Neural cell (in vitro differentiated cells): ENCODE measurements at regions not wholly inside any gene's neighbourhood (a gene's known extent, or its start where the extent isn't known, plus 50 kb on each side); places are given as distances from the start of the nearest gene placed in this dataset.

ENCODE experiments used
- H2AFZ ChIP-seq: fragments of 200-600, 300-800 bp; sonication (generic), shearing (Covaris generic); 2 replicates; pipeline ENCODE4 v1.6.0; 2014; ENCODE audit warnings: low read depth, mild to moderate bottlenecking, antibody characterized with exemption, low read length, moderate library complexity
- H3F3A ChIP-seq: fragments of 200-600 bp; shearing (Covaris generic); 2 replicates; pipeline ENCODE4 v1.6.1; 2016; ENCODE audit warnings: mild to moderate bottlenecking, moderate library complexity, mixed read lengths, antibody characterized with exemption, low read length; ENCODE audit not compliant: insufficient read depth, poor library complexity, severe bottlenecking
- H3K27ac ChIP-seq: fragments of 200-600, 300-800 bp; sonication (generic), shearing (Covaris generic); 2 replicates; pipeline ENCODE4 v1.5.1; 2014; ENCODE audit warnings: mild to moderate bottlenecking, low read length, moderate library complexity
- H3K27me3 ChIP-seq: fragments of 300-800, 200-600 bp; sonication (generic), shearing (Covaris generic); 2 replicates; pipeline ENCODE4 v1.6.0; 2014; ENCODE audit warnings: mild to moderate bottlenecking, low read depth, low read length, moderate library complexity; ENCODE audit not compliant: insufficient read depth
- H3K36me3 ChIP-seq: fragments of 300-800, 200-600 bp; sonication (generic), shearing (Covaris generic); 2 replicates; pipeline ENCODE4 v1.5.1; 2014; ENCODE audit warnings: mild to moderate bottlenecking, antibody characterized with exemption, low read length, moderate library complexity; ENCODE audit not compliant: insufficient read depth
- H3K4me2 ChIP-seq: fragments of 300-800, 200-600 bp; sonication (generic), shearing (Covaris generic); 2 replicates; pipeline ENCODE4 v1.6.0; 2014; ENCODE audit warnings: mild to moderate bottlenecking, low read length
- H3K4me3 ChIP-seq: fragments of 300-800, 200-600 bp; sonication (generic), shearing (Covaris generic); 2 replicates; pipeline ENCODE4 v1.5.1; 2014; ENCODE audit warnings: mild to moderate bottlenecking, low read length, moderate library complexity
- H3K79me2 ChIP-seq: fragments of 200-600 bp; shearing (Covaris generic); replicated peaks from 2 replicates; pipeline ENCODE4 v1.6.0; 2014; ENCODE audit warnings: mild to moderate bottlenecking, low read length, moderate library complexity; ENCODE audit not compliant: insufficient read depth
- H3K9ac ChIP-seq: fragments of 300-800, 200-600 bp; sonication (generic), shearing (Covaris generic); 2 replicates; pipeline ENCODE4 v1.6.1; 2016; ENCODE audit warnings: mild to moderate bottlenecking, low read length, mixed read lengths
- H3K9me2 ChIP-seq: fragments of 200-600 bp; shearing (Covaris generic); 2 replicates; pipeline ENCODE4 v1.6.1; 2016; ENCODE audit warnings: mild to moderate bottlenecking, low read length, mixed read lengths; ENCODE audit not compliant: insufficient read depth
- H3K9me3 ChIP-seq: fragments of 200-600, 300-800 bp; sonication (generic), shearing (Covaris generic); 2 replicates; pipeline ENCODE4 v1.6.1; 2016; ENCODE audit warnings: mild to moderate bottlenecking, mixed run types, low read length, moderate library complexity, mixed read lengths
- H4K20me1 ChIP-seq: fragments of 200-600 bp; shearing (Covaris generic); 2 replicates; pipeline ENCODE4 v1.6.1; 2016; ENCODE audit warnings: mild to moderate bottlenecking, mixed run types; ENCODE audit not compliant: insufficient read depth
- EP300 ChIP-seq: fragments of 450-650 bp; conservative IDR thresholded peaks from 2 replicates; pipeline ENCODE4 v1.6.1; 2014; ENCODE audit warnings: antibody characterized with exemption, mild to moderate bottlenecking, moderate library complexity; ENCODE audit not compliant: poor library complexity, severe bottlenecking
- EZH2 ChIP-seq: fragments of 200-600, 300-800 bp; shearing (Covaris generic), sonication (generic); IDR thresholded peaks from 2 replicates; pipeline ENCODE4 v1.6.1; 2014; ENCODE audit warnings: antibody characterized with exemption, low read length, borderline replicate concordance, mild to moderate bottlenecking; ENCODE audit not compliant: insufficient read depth, poor library complexity, severe bottlenecking
- MXI1 ChIP-seq: fragments of 450-650 bp; conservative IDR thresholded peaks from 2 replicates; pipeline ENCODE4 v1.6.1; 2014; ENCODE audit warnings: antibody characterized with exemption, mild to moderate bottlenecking; ENCODE audit not compliant: poor library complexity, severe bottlenecking
- POLR2AphosphoS5 ChIP-seq: IDR thresholded peaks from 2 replicates; pipeline ENCODE4 v1.6.1; 2012
- RAD21 ChIP-seq: fragments of 450-650 bp; conservative IDR thresholded peaks from 2 replicates; pipeline ENCODE4 v1.6.1; 2014; ENCODE audit warnings: antibody characterized with exemption, mild to moderate bottlenecking, moderate library complexity
- SMC3 ChIP-seq: fragments of 450-650 bp; conservative IDR thresholded peaks from 2 replicates; pipeline ENCODE4 v1.6.1; 2014; ENCODE audit warnings: antibody characterized with exemption, mild to moderate bottlenecking, moderate library complexity; ENCODE audit not compliant: poor library complexity
- TAF1 ChIP-seq: IDR thresholded peaks from 2 replicates; pipeline ENCODE4 v1.6.1; 2012; ENCODE audit warnings: low read depth
- TF ChIP-seq, protein P1 (sequence below): fragments of 450-650 bp; IDR thresholded peaks from 2 replicates; pipeline ENCODE4 v1.5.1; 2014; ENCODE audit warnings: antibody characterized with exemption, mild to moderate bottlenecking, moderate library complexity; ENCODE audit not compliant: poor library complexity, severe bottlenecking
- TF ChIP-seq, protein P2 (sequence below): IDR thresholded peaks from 2 replicates; pipeline ENCODE4 v1.6.1; 2012; ENCODE audit warnings: borderline replicate concordance

- no peak overlapping the region for H3K9ac ChIP-seq
- no peaks in the 10 kb centered on the region for H3K79me2 ChIP-seq
- no peak for TF ChIP-seq POLR2AphosphoS5
- no peak for TF ChIP-seq TAF1
- no peak for TF ChIP-seq EP300
- TF ChIP-seq SMC3, result no peak
- no peak for TF ChIP-seq MXI1
- TF ChIP-seq RAD21, result no peak
- TF ChIP-seq EZH2, result no peak
- TF ChIP-seq, protein P1, sequence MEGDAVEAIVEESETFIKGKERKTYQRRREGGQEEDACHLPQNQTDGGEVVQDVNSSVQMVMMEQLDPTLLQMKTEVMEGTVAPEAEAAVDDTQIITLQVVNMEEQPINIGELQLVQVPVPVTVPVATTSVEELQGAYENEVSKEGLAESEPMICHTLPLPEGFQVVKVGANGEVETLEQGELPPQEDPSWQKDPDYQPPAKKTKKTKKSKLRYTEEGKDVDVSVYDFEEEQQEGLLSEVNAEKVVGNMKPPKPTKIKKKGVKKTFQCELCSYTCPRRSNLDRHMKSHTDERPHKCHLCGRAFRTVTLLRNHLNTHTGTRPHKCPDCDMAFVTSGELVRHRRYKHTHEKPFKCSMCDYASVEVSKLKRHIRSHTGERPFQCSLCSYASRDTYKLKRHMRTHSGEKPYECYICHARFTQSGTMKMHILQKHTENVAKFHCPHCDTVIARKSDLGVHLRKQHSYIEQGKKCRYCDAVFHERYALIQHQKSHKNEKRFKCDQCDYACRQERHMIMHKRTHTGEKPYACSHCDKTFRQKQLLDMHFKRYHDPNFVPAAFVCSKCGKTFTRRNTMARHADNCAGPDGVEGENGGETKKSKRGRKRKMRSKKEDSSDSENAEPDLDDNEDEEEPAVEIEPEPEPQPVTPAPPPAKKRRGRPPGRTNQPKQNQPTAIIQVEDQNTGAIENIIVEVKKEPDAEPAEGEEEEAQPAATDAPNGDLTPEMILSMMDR, result no peak
- TF ChIP-seq, protein P2, sequence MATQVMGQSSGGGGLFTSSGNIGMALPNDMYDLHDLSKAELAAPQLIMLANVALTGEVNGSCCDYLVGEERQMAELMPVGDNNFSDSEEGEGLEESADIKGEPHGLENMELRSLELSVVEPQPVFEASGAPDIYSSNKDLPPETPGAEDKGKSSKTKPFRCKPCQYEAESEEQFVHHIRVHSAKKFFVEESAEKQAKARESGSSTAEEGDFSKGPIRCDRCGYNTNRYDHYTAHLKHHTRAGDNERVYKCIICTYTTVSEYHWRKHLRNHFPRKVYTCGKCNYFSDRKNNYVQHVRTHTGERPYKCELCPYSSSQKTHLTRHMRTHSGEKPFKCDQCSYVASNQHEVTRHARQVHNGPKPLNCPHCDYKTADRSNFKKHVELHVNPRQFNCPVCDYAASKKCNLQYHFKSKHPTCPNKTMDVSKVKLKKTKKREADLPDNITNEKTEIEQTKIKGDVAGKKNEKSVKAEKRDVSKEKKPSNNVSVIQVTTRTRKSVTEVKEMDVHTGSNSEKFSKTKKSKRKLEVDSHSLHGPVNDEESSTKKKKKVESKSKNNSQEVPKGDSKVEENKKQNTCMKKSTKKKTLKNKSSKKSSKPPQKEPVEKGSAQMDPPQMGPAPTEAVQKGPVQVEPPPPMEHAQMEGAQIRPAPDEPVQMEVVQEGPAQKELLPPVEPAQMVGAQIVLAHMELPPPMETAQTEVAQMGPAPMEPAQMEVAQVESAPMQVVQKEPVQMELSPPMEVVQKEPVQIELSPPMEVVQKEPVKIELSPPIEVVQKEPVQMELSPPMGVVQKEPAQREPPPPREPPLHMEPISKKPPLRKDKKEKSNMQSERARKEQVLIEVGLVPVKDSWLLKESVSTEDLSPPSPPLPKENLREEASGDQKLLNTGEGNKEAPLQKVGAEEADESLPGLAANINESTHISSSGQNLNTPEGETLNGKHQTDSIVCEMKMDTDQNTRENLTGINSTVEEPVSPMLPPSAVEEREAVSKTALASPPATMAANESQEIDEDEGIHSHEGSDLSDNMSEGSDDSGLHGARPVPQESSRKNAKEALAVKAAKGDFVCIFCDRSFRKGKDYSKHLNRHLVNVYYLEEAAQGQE, result no peak
Observed at GRCh38 chr4:126762663-126763247, 870.0 kb upstream of the INTU start.

DNA sequence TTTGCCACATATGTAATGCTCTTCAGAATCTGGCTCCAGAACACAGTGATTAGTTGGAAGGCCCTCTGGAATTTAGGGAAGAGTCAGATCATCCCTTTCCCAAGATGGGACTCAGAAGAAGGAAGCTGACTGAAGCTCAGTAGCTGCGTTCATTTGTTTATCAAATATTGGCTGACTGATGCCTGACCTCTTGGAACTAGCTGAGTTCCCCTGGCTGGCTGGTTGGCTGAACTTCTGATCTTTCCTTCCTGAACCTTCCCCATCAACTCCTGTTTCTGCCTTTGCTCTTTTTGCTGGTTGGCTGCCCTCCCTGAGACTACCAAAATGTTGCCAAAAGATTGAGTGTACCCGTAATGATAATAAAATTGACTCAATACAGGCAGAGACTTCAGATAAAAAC lies 866.5 kb upstream of the INTU start:
- H2AFZ ChIP-seq, result no peak overlapping the region
- H3K9ac ChIP-seq, result no peak overlapping the region
- no peaks in the 10 kb centered on the region for H3K9me2 ChIP-seq
- H3K4me3 ChIP-seq, result no peak overlapping the region
- H3F3A ChIP-seq, result no peaks in the 10 kb centered on the region
- no peak for TF ChIP-seq EZH2
- TF ChIP-seq EP300, result no peak
- TF ChIP-seq TAF1, result no peak
- TF ChIP-seq SMC3, result no peak
- no peak for TF ChIP-seq RAD21
- TF ChIP-seq POLR2AphosphoS5, result no peak
- TF ChIP-seq, protein P1, result no peak
- no peak for TF ChIP-seq MXI1
- TF ChIP-seq, protein P2, result no peak
- no peaks in the 10 kb centered on the region for H3K79me2 ChIP-seq
- no peaks in the 10 kb centered on the region for H3K9me3 ChIP-seq
- H3K27me3 ChIP-seq, result no peaks in the 10 kb centered on the region
- H3K27ac ChIP-seq, result no peak overlapping the region
- H3K36me3 ChIP-seq, result no peaks in the 10 kb centered on the region
- no peak overlapping the region for H3K4me2 ChIP-seq
- no peaks in the 10 kb centered on the region for H4K20me1 ChIP-seq

More at GRCh38 chr4:126762663-126763247, 870.0 kb upstream of the INTU start:
- Histone ChIP-seq H3K27ac (no peak overlapping the region), H3K9me3 (no peaks in the 10 kb centered on the region), H3K27me3 (no peaks in the 10 kb centered on the region), H4K20me1 (no peaks in the 10 kb centered on the region), H3K4me3 (no peak overlapping the region), H3K9me2 (no peaks in the 10 kb centered on the region), H3K36me3 (no peaks in the 10 kb centered on the region), H2AFZ (no peak overlapping the region), H3F3A (no peaks in the 10 kb centered on the region), H3K4me2 (no peak overlapping the region)
